NCI-H345 (cell line): ENCODE measurements at regions not wholly inside any gene's neighbourhood (a gene's known extent, or its start where the extent isn't known, plus 50 kb on each side); places are given as distances from the start of the nearest gene placed in this dataset.

Source experiments
- DNase-seq: peaks from one replicate; lab custom pipeline; 2025; lab: John Stamatoyannopoulos, UW

DNA sequence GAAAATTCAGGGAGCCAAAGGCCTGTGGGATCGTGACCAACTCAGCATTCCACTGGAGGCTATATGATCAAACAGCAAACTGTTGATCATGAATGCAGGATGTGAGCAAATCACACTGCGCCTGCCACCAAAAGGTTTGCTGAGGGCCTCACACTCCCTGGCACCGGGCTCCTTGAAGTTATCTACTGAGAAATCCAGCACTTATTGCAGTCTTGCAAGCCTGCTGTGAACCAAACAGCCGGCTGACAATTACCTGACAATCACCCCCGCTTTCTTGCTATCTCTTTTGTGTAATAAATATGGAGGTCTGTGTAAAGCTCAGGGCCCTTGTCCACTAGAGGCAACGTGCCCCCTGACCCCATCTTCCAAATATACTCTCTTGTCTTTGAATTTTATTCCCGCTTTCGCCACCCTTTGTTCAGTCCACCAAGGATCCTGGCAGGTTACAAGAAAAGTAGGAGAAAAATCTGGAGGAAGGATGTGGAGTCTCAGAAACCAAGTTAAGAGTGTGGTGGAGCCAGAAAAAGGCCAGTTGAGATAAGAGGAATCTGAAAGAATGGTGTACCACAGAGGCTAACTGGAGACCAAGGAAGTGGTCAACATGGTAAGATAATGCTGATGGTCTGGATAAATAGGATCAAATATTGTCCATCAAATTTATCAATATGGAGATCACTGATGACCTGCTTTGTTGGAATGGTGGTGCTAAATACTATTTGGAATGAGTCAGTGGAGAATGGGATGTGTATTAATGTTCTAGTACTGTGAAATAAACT, 229.2 kb downstream of the ALX1 start:
- no peak for DNase-seq

DNA sequence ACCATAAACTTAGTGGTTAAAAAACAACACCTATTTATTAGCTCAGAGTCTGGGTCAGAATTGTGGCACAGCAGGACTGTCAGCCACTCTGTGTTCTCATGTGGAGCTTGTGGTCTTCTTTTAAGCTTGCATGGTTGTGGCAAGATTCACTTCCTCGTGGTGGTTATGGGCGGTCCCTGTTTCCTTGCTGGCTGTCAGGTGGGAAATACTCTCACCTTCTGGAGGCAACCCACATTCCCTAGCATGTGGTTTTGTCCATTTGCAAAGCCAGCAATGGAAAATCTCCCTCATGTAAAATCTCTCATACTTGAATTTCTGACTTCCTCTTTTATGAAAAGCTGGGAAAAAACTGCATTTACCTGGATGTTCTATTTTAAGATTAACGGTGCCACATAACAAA, 229.8 kb downstream of the ALX1 start:
- DNase-seq, result no peak

DNA sequence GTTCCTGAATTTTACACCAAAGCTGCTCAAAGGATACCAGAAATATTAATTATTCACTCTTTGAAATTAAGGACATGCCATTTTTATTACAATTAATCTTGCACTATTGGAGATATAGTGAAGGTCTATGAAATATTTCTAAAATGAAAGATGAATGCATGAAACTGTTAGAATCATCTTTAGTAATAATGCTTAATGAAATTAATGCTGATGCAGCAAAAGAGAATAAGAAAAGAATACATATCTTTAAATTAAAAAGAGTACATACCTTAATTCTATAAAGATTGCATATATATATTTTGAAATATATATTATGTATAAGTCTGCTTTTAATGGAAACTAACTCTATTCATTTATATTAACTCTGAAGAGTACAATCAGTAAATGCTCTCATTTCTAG, 236.0 kb downstream of the ALX1 start:
- no peak for DNase-seq

DNA sequence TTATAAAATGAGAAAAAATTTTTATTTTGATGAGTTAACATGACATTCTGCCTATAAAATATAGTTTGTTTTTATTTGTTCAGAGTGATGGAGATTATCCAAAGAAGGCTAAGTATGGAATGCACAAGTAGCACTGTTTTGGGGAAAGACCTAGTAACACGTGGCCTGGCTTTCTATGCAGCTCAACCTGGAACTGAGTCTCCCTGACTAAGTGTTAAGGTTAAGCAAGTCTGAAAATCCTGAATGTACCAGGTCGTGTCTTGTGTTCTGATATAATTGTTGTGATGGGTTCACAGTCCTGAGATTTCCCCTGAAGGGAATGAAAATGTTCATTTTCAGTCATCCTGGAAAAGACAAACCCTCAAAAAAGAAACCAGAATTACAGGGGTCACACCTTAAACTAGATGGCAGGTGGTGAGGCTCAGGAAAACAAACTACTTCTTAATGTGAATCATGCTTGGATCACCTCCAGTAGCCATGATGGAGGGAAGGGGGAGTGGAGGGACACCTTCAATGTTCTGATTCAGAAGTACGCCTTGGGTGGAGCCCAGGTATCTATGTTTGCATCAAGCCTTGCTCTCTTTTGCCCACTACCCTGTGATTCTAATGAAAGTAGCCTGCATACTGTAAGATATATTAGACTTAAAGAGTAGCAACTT, 236.8 kb downstream of the ALX1 start:
- DNase-seq, result no peak

DNA sequence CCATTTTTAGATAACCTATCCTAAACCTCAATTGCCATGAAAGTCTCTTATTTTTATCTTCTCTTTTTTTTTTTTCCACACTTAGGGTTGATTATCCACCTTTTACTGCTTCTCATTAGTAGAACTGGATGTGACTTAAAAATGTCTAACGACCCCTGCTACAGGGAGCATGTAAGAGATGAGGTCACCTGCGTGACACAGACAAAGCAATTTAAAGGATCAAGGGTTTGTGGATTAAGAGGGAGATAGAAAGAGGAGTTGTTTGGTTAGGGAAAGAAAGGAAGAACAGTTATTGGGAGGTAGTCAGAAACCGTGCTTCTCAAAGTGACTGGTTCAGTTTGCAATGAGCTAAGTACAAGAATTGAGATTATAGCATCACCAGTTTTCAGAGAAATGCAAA, 239.1 kb downstream of the ALX1 start:
- DNase-seq, result no peak

DNA sequence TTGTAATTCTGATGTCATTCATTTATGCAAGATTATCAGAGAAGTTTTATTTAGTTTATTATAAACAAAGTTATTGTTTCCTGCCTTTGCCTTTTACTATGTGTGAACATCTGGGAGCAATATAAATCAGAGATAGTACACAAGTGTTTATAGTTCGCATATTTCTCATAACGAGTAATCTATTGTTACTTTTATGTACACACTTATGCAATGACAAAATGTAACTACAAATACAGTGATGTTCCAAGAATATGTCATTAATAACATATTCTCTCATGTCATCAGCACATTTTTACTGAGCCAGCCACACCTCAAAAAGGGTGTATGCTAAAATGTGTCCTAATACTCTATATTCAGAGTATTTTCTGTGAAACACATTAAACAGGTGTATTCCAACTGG, 243.2 kb downstream of the ALX1 start:
- DNase-seq, result no peak

DNA sequence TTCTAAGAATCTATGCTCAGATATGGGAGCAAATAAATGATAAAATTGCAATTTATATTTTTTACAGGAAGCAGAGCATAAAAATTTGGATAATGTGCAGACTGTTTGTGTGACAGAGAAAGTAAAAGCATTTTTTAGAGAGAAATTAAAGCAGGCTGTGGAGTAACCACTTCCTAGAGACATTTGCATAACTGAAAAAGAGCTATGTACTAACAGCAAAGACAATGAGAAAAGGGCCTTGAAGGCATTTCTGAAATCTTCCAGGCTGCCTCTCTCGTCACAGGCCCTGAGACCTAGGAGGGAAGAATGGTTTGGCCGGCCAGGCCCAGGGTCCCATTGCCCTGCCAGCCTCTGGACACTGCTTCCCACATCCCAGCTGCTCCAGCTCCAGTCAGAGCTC, 247.2 kb downstream of the ALX1 start:
- DNase-seq, result no peak

DNA sequence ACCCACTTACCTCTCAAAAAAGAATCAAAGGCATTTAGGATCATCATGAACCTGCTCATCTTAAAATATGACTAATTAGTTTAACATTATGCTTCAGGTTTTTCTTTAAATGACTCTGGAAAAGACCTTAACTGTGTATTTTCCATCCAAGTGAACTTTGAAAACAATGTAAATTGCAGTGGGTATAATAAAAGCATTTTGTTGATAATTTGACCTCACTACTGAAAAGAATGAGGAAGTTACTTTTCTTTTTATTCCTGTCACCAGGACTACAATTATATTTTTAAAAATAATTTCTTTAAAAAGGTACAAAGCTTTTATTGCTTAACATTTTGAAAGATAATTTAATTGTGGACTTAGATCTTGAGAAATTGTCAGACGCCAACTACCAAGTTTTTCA, 249.9 kb downstream of the ALX1 start:
- no peak for DNase-seq

DNA sequence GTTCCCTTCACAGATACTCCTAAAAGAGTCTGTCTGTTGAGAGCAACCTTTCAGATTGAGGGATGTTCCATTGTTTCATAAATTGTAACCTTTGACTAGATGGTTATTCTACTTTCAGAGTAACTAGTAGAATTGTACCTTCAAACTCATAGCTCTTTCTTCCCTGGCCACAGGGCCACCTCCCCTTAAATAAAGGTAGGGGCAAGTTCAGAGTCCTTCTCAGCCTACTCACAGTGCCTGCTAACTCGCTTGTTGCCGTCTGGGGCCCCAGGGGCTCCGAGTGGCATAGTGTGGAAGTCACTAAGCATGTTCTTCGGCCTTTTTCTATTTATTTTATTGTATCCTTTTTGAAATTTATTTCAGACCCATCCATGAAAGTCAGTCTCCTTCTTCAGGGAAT, 250.4 kb downstream of the ALX1 start:
- DNase-seq, result no peak

DNA sequence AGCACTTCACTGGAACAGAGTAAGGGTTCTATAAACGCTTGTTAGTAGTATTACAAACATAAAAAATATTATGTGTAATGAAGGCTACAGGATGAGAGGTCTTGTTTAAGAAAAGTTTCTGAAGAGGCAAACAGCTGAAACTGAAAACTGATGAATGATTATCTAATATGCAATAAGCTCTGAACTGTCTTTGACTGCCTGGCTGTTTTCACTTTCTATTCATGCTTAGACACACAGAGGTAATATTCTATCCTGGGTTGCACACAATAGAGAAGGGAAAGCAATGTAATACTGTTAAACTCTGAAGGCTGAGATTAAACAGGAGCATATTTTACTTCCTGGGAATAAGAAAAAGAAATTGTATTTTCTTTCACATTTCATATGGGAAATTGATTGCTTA, 251.3 kb downstream of the ALX1 start:
- no peak for DNase-seq

DNA sequence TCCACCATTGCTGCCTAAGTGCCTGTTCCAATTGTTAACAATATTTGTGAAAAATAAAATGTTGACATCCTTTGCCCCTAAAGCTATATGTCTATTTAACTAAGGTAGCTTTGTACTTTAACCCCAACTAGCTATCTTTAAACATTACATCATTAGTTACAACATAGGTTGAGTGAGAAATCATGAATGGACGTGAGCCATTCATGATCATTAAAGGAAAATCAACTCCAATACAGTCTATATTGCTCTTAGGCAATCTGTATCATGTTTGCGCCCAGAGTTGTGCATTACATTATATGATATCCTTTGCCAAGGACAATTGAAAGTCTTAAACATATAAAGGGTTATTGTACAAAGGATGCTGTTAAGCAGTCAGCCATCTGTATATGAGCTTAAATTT, 269.6 kb downstream of the ALX1 start:
- DNase-seq, result no peak

DNA sequence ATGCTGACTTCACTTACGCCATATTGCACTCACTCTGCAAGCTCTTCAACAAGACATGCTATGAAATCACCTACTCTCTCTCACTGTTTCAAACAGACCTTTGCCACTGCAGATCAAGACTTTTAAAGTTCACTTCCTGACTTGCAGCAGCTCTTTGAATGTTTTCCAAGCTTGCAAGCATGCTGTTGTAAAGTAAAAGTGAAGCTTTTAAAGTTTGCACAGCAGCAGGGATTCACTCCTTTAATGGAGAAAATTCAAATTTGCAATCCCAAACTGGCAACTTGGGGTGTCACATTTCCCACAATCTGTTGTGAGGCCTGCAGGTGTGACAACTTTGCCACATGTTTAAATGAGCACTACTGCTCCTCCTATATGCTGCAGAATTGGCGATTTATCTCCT, 270.9 kb downstream of the ALX1 start:
- DNase-seq, result no peak

DNA sequence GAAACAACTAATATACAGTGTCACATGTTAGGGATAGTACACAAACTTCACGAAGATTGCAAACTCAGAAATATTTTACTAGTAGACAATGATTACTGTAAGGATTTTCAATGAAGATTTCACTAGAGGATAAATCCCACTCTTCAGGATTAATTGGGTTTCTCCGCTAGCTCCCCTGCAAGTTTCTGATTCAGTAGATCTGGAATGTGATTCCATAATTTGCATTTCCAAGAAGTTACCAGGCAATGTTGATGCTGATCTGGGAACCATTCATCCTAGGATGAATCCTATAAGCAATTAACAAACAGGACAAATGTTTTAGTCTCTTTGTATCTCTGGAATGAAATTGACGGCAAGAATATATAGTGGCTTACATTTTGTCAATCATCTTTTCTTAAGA, 272.4 kb downstream of the ALX1 start:
- DNase-seq, result no peak

DNA sequence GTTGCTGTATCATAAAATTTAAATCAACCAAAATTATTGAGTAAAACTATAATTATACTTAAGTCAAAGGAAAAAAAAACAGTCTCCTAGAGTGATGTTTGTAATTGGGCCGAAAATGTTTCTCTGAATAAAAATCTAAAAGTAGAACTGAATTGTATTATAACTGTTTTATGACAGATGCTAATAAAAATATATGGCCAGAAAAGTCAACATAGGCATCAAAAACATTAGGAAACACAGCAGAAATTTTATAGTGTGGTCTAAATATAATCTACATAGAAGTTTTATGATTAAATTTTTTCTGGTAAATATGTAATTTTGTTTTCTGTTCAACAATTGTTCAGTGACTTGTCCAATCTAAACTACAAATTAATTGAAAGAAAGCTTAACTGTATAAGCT, 277.8 kb downstream of the ALX1 start:
- DNase-seq, result no peak

DNA sequence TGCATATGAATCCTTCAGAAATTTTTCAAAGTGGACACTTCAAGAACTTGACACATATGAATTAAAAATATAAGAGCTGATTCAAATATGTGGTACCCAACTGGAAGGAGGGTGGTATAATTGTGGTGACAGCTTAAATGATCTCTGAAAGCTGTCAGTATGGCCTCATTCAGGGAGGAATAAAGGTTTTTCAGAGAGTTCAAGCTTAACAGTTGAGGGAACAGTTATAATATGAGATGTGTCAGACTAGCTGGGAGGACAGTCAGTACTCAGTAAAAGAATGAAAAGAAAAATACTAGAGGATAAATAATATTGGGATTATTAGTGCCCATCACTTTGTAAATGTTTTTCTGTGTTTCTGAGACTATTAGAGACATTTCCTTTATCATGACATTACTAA, 277.5 kb downstream of the RASSF9 start:
- DNase-seq, result no peak

DNA sequence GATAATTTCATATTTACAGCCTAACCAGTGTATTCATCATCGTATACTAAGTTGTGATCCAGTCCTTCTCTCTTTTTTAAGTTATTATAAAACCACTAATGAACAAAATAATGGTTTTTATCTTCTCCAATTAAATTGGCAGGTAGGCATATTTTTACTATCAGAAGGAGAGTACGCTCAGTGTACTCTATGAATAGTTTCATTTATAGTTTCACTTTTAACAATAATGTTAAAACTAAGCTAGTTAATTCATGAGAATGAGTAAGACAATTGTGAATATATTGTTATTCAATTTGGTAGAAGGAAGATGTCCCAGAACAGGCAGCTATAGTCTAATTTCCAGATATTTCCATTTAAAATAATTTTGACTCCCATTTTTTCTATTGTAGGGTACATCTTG, 277.1 kb downstream of the RASSF9 start:
- DNase-seq, result no peak

DNA sequence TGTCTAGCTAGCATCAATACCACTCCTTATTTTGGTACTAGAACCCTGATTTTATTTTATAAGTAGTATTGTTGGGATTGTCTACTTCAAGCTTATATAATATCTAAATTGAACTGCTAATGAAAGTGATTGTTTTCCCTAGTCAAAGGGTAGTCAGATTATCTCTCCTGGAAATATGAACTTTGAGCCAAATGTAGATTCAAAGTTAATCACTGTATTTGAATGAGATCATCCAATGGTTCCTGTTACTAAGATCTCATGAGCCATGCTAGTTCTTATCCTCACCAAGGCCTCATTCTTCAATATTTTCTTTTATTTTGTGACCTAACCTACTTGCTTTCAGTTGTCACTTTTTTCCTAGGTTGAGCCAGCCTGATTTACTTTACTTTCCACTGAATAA, 276.7 kb downstream of the RASSF9 start:
- DNase-seq, result no peak

DNA sequence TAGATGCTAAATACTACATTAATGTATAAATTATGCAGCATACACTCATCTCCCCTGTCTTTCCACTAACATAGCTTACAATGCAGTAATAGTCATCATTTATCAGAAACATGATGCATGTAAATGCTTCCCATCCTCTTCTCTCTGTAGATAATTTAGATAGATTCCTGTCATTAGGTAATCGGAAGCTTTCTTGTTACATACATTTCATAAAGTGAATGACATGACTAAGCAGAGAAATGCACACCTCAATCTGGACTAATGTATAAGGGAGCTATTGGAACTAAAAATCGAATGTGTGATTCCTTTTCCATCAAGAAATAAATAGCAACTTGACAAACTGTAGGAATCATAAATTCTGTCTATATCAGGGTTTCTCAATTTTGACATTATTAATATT, 273.4 kb downstream of the RASSF9 start:
- DNase-seq, result no peak

DNA sequence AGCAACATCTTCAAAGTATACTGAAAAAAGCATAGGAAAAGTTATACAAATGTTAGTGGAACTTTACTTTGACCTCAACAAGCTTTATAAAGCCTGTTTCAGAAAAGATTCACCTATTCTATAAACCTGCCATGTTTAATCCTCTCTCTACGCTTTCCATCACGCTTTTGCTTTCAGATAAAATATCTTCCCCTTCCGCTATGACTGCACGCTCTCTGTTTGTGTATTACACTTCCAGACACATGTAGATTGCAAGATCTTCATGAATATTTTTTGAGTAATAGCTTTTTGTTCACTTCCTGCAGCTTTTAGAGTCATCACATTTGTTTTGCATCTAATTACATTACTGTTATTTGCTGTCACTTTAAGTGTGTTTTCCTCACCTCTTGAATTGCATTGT, 271.4 kb downstream of the RASSF9 start:
- no peak for DNase-seq

DNA sequence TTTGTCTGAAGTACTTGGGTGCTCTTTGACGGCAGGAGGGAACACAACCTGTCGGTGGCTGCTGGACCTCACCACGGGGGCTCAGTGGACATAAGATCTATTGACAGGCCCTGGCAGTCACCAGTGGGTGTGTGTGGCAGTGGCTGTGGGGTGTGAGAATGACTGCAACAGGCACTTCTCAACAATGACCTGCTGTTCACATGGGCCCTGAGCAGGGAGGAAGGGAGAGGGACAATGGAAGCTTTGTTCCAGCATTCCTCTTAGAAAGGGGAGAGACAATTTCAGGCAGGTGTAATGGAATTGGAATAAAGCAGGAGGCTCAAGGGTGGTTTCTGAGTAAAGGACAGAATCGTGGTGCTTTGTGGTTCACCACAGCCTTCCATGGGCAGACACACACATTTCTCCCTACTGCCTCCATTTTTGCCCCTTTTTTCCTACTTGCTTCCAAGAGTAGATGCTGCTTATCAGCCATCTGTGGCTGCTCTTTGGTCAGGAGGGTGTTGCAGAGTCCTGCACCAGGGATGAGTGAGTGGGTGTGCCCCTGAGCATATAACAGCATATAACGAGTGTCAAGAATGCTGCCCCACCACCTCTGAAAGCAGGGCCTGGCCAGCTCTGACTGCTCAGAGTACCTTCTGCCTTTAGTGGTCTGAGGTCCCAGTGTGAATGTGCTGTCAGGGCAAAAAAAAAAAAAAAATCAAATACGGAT, 267.7 kb downstream of the RASSF9 start:
- no peak for DNase-seq

DNA sequence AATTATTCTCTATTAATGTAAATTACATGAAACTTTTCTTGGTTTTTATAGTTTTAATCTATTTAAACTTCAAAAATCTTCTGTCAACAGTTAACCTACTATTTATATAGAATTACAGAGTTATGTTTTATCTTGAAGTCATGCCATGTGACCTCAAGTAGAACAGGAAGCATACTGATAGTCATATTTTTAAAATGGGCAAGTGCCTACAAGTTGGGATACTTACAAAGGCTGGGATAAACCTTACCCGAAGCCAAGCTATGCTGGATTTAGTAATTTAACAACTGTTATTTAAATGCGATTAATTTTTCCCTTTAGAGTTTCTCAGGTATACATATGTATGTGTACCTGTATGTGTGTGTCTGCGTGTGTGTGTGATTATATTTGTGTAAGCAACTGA, 266.9 kb downstream of the RASSF9 start:
- DNase-seq, result no peak

DNA sequence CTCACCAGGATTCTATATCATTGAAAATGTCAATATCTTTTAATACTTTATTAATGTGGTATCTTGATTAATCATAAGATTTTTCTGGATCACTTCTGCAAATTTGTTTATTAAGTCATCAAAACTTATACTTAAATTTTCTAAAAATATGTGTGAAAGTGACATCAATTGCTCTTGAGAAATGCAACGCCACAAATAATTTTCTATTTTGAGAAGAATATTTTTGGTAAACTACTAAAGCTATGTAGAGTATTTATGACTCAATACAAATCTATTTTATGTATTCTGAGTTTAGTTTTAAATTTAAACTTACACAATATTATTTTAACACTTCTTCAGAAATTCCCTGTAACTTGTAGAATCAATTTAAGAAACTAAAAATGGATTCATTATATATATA, 263.3 kb downstream of the RASSF9 start:
- no peak for DNase-seq

DNA sequence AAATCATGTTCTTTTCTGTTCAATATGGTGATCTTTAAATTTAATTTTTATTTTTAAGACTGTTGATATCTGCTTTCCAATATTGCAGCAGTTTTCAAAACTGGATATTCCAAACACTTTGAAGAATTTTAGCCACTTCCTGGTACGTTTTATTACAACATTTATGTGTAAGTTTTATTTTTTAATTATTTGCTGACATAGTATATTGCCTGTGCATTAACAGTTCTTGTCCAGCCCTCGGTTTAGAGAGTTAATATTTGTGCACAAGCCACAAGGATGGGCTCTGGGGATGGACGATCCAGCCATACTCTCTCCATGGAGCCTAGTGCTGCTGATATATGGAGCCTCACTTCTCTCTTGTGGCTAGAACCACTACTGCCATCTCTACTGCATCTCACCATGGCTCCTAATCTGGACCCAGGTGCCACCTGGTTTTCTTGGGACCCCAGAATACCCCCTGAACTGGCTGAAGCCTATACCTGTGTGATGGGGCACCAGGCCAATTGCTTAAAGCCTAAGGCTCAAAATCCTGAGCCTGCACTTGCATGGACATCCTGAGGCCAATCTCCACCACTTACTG, 262.5 kb downstream of the RASSF9 start:
- no peak for DNase-seq
